ENCODE measurements at regions not wholly inside any gene's neighbourhood (a gene's known extent, or its start where the extent isn't known, plus 50 kb on each side); places are given as distances from the start of the nearest gene placed in this dataset.

DNA sequence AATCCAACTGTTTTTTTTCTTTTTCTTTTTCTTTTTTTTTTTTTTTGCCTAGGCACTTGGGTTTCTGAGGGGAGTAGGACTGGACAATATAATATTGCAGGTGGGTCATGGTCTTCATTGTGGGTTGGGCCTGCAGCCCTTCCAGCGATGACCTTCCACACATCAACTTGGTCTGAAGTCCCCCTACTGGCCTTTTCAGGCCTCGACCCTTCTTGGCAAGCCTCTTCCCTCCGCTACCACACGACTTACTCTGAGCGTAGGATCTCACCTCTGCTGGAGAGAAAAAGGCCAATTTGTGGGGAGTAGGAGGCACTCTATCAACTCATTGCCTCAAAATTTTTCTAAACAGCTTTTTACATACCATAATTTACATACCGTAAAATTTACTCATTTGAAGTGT is 51.1 kb upstream of the GRIK3 start:
- H3K9me3 ChIP-seq (replicated peaks; ENCODE audit: insufficient read depth, low read length), result no peaks in the 10 kb centered on the region
- DNase-seq, result no peak
- no peaks in the 10 kb centered on the region for H3K36me3 ChIP-seq (replicated peaks; ENCODE audit: insufficient read depth, low read length)
- peaks cover 81% of the 10 kb centered on the region for H3K27me3 ChIP-seq (replicated peaks; ENCODE audit: insufficient read depth, low read length)
- no peak overlapping the region for H2AFZ ChIP-seq (ENCODE audit: low read length)
- H4K20me1 ChIP-seq (ENCODE audit: insufficient read depth, low read length), result no peaks in the 10 kb centered on the region
- H3K9me2 ChIP-seq (replicated peaks; ENCODE audit: insufficient read depth, low read length), result no peaks in the 10 kb centered on the region
- H3K4me1 ChIP-seq (ENCODE audit: low read length), result no peaks in the 10 kb centered on the region
- no peak overlapping the region for H3K27ac ChIP-seq (ENCODE audit: low read length)
- TF ChIP-seq EZH2phosphoT487 (IDR thresholded peaks at IDR 0.05; ENCODE audit: low read length) (no peak), EZH2 (optimal IDR thresholded peaks at IDR 0.05; ENCODE audit: low read depth, low read length) (no peak)
- TF ChIP-seq, protein P1, sequence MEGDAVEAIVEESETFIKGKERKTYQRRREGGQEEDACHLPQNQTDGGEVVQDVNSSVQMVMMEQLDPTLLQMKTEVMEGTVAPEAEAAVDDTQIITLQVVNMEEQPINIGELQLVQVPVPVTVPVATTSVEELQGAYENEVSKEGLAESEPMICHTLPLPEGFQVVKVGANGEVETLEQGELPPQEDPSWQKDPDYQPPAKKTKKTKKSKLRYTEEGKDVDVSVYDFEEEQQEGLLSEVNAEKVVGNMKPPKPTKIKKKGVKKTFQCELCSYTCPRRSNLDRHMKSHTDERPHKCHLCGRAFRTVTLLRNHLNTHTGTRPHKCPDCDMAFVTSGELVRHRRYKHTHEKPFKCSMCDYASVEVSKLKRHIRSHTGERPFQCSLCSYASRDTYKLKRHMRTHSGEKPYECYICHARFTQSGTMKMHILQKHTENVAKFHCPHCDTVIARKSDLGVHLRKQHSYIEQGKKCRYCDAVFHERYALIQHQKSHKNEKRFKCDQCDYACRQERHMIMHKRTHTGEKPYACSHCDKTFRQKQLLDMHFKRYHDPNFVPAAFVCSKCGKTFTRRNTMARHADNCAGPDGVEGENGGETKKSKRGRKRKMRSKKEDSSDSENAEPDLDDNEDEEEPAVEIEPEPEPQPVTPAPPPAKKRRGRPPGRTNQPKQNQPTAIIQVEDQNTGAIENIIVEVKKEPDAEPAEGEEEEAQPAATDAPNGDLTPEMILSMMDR (IDR thresholded peaks at IDR 0.05; ENCODE audit: low read length), result no peak
- no peaks in the 10 kb centered on the region for H3F3A ChIP-seq (ENCODE audit: insufficient read depth, low read length)
- no peak overlapping the region for H3K4me2 ChIP-seq (ENCODE audit: low read depth, low read length)
- no peak overlapping the region for H3K9ac ChIP-seq (ENCODE audit: low read length)
- H3K79me2 ChIP-seq (ENCODE audit: low read length), result no peaks in the 10 kb centered on the region
- no peak overlapping the region for H3K4me3 ChIP-seq (ENCODE audit: low read length)

DNA sequence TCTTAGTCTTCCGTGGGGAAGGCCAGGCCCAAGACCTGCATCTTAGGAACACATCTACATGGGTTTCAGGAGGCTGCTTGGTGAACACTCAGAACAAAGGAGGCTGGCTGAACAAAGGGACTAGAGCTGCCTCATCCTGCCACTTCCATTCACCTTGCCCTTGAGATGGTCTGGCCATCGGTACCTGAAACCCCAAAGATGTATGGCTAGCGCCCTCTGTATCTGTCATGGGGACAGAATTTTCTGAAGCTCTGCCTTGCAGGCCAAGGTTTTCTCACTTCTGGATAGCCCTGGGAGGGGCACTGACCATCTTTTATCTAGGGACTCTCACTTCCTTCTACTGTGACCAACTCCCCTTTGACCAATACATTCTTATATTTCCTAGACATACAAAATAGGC is 55.4 kb upstream of the GRIK3 start:
- Histone ChIP-seq H3K4me2 (ENCODE audit: low read depth, low read length) (no peak overlapping the region), H3K27me3 (replicated peaks; ENCODE audit: insufficient read depth, low read length) (peaks cover 95% of the 10 kb centered on the region), H4K20me1 (ENCODE audit: insufficient read depth, low read length) (no peaks in the 10 kb centered on the region), H3F3A (ENCODE audit: insufficient read depth, low read length) (no peaks in the 10 kb centered on the region), H3K9me2 (replicated peaks; ENCODE audit: insufficient read depth, low read length) (no peaks in the 10 kb centered on the region), H3K27ac (ENCODE audit: low read length) (no peak overlapping the region), H3K4me1 (ENCODE audit: low read length) (no peaks in the 10 kb centered on the region), H3K4me3 (ENCODE audit: low read length) (no peak overlapping the region), H3K79me2 (ENCODE audit: low read length) (no peaks in the 10 kb centered on the region), H3K9ac (ENCODE audit: low read length) (no peak overlapping the region), H2AFZ (ENCODE audit: low read length) (no peak overlapping the region), H3K9me3 (replicated peaks; ENCODE audit: insufficient read depth, low read length) (no peaks in the 10 kb centered on the region), H3K36me3 (replicated peaks; ENCODE audit: insufficient read depth, low read length) (no peaks in the 10 kb centered on the region)
- DNase-seq, result no peak
- TF ChIP-seq EZH2 (optimal IDR thresholded peaks at IDR 0.05; ENCODE audit: low read depth, low read length) (no peak), EZH2phosphoT487 (IDR thresholded peaks at IDR 0.05; ENCODE audit: low read length) (no peak)
- TF ChIP-seq, protein P1 (IDR thresholded peaks at IDR 0.05; ENCODE audit: low read length), result no peak

DNA sequence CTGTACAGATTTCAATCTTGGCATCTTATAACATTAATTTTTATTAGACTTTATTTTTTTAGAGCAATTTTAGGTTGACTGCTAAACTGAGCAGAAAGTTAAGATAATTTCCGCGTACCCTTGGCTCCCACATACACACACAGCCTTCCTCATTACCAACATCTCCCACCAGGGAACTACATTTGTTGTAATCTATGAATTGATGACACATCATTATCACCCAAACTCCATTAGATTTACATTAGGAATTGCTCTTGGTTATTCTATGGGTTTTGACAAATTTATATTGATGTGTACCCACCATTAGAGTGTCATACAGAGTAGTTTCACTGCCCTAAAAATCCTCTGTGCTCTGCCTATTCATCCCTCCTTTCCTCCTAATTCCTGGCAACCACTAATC is 56.4 kb upstream of the GRIK3 start:
- Histone ChIP-seq H3F3A (ENCODE audit: insufficient read depth, low read length) (no peaks in the 10 kb centered on the region), H4K20me1 (ENCODE audit: insufficient read depth, low read length) (no peaks in the 10 kb centered on the region), H3K4me3 (ENCODE audit: low read length) (no peak overlapping the region), H3K79me2 (ENCODE audit: low read length) (no peaks in the 10 kb centered on the region), H2AFZ (ENCODE audit: low read length) (no peak overlapping the region), H3K27ac (ENCODE audit: low read length) (no peak overlapping the region), H3K4me1 (ENCODE audit: low read length) (no peaks in the 10 kb centered on the region), H3K9me3 (replicated peaks; ENCODE audit: insufficient read depth, low read length) (no peaks in the 10 kb centered on the region), H3K9me2 (replicated peaks; ENCODE audit: insufficient read depth, low read length) (no peaks in the 10 kb centered on the region), H3K36me3 (replicated peaks; ENCODE audit: insufficient read depth, low read length) (no peaks in the 10 kb centered on the region), H3K4me2 (ENCODE audit: low read depth, low read length) (no peak overlapping the region), H3K9ac (ENCODE audit: low read length) (no peak overlapping the region), H3K27me3 (replicated peaks; ENCODE audit: insufficient read depth, low read length) (peaks cover 94% of the 10 kb centered on the region)
- TF ChIP-seq EZH2phosphoT487 (IDR thresholded peaks at IDR 0.05; ENCODE audit: low read length) (no peak), EZH2 (optimal IDR thresholded peaks at IDR 0.05; ENCODE audit: low read depth, low read length) (no peak)
- TF ChIP-seq, protein P1 (IDR thresholded peaks at IDR 0.05; ENCODE audit: low read length), result no peak
- no peak for DNase-seq

Data from MM.1S (cell line).